ENCODE measurements at regions not wholly inside any gene's neighbourhood (a gene's known extent, or its start where the extent isn't known, plus 50 kb on each side); places are given as distances from the start of the nearest gene placed in this dataset.

DNA sequence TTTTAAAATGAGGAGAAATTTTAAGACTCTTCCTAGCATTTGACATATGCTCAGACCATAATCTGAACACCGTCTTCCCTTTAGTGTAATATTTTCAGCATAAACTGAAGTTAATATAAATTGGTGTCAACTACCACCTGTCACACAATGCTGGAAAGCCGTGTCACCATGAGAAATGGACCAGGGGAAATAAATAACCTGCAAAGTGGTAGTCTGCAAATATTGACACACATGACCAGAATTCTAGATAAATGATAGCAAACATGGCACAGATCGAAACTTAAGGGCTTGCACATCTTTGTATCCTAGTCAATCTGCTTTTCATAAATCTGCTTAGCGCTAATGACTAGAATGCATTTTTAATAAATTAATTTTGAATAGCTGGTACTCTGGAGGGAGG is 191.9 kb downstream of the CD83 start:
- TF ChIP-seq, protein P1, sequence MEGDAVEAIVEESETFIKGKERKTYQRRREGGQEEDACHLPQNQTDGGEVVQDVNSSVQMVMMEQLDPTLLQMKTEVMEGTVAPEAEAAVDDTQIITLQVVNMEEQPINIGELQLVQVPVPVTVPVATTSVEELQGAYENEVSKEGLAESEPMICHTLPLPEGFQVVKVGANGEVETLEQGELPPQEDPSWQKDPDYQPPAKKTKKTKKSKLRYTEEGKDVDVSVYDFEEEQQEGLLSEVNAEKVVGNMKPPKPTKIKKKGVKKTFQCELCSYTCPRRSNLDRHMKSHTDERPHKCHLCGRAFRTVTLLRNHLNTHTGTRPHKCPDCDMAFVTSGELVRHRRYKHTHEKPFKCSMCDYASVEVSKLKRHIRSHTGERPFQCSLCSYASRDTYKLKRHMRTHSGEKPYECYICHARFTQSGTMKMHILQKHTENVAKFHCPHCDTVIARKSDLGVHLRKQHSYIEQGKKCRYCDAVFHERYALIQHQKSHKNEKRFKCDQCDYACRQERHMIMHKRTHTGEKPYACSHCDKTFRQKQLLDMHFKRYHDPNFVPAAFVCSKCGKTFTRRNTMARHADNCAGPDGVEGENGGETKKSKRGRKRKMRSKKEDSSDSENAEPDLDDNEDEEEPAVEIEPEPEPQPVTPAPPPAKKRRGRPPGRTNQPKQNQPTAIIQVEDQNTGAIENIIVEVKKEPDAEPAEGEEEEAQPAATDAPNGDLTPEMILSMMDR (IDR thresholded peaks at IDR 0.05) = no peak
- TF ChIP-seq POLR2A (IDR thresholded peaks at IDR 0.05) (no peak), POLR2AphosphoS5 (IDR thresholded peaks at IDR 0.05) (no peak), EP300 (IDR thresholded peaks at IDR 0.05) (no peak)

Data from sigmoid colon (tissue), 4 donors.